Stimulated activated CD4-positive, alpha-beta T cell treated with anti-CD3 and anti-CD28 coated beads, Interleukin-4, amount 100 ng/mL, for 24 hours (primary cell): ENCODE measurements at regions not wholly inside any gene's neighbourhood (a gene's known extent, or its start where the extent isn't known, plus 50 kb on each side); places are given as distances from the start of the nearest gene placed in this dataset.
A peak's percentile ranks its signal among the peaks of the same experiment; 100 is the strongest.

Experiments used
- DNase-seq: peaks from one replicate; pipeline ENCODE4 v3.0.0-alpha.2; 2020

DNA sequence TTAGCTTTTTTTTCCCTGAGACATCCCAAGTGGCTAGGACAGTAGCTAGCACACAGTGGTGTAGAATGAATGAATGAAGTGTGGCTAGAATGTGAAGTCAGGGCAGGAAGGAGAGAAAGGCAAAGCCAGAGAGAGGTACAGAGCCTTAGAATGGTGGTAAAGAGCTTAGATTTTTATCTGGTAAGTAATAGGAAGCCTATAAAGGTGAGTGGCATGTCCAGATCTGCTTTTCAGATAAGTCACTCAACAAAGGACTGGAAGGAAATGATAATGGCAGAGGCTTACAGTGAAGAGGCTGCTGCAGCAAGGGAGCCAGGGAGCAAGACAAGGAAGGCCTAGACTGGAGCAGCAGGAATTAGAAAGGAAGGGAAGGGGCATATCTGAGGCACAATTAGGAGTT, 96.0 kb upstream of the PRDM1 start:
- no peak for DNase-seq

DNA sequence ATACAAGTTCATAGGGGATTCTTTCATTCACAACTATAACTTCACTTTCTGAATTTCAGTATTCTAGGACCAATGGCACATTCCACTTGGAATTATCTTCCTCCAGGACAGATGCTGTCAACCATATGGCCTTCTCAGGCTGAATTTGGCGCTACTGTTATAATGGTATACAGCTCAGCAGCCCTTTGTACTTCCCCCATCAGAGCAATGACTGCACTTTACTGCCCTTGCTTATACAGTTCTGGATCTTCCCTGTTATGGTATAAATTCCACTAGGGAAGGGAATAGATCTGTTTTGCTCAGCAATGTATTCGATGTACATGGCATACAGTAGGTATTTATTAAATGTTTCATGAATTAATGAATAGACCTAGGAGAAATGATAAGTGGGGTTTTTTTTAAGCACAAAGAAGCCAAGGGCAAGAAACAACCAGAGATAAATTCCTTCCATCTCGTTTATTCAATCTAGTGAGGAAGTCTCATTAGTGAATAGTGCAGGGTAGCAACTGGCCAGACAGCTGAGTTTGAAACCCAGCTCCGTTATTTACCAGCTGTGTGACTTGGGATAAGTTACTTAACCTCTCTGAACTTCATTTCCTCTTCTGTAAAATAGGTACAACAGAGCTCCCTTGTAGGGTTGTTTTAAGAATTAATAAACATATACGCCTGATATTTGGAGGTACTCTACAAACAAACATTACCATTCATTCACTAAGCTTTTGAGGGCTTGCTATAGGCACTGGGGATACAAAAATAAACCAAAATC, 97.1 kb upstream of the PRDM1 start:
- DNase-seq: no peak

DNA sequence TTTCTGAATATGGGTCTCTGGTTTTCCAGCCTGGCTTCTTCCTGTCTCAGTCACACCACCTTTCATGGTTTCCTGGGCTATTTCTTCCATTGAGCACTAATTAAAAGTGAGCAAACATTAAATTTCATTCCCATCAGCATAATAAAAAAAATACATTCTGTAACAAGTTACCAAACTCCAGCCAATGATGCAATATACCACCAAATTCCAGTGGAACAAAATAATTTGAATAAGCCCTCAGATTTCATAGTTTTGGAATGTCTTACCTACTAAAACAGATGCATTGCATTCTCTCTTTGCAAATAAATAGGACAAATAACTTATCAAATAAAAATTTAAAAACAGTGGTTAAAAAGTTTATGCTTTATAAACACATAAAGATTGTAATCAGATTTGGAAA, 97.8 kb upstream of the PRDM1 start:
- DNase-seq: no peak

DNA sequence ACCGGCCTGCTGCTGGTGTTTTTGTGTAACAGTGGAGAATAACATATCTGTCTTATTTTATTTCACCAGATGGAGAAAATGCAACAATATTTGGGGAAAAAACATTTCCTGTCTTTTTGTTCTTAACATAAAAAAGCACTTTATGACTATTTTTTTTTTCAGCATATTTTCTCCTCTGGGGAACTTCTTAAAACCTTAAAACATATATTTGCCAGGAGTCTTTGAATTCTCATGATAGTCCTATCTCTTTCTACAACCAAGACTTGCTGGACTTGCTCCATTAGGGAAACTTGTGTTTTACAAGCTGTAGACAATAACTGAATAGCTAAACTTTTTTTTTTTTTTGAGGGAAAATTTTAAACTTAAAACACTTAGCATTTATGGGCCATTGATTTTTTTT, 98.6 kb upstream of the PRDM1 start:
- no peak for DNase-seq

DNA sequence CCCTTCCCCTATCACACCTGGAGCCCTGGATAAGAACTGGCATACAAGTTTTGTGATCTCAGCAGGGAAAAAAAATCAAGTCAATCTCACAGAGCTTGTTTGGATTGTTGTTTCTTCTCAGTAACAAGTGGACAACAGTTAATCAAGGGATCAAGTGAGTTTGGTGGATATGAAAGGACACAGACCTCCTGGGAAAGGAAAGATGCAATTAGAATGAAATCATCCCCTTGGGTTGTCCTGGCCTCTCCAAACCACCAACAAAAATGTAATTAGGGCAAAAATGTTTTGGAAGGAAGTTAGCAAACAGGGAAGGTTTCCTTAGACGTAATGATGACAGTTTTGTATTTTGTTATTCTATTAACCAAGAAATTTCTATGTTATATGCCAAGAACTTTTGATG, 99.1 kb upstream of the PRDM1 start:
- DNase-seq: no peak

DNA sequence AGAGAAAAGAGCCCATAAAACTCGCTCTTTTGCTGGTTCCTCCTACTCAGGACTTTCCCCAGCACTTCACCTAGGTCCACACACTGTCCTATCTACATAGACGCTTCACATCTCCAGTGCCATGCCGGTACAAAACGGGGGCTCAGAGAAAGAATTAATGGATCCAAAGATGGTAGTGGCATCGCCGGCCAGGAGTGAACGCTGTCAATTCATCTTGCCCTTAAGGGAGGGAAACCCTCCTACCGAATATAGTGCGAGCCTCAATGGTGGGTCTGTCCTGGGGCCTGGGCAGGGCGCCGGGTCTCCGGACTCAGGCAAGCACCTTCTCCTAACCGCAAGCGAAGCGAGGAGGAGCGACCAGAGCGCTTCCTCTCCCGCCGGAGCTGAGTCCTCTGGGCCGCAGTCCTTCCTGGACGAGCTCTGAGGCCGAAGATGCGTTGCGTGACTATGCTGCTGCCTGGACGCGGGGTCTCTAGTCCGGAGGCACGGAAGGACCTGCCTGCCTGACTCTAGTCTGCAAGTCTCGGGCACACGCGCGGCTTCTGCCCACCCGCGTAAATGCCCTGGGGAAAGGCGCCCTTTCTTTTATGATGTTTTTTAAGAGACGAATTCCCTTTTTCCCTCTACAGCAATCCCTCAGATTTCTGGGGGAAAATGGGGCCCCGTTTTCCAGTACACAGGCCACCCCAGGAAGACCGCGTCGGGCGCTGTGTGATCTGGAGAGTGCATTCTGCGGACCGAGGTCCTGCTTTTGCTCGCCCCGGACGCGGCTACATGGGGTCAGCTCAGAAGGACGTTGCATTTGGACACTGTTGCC, 100.1 kb upstream of the PRDM1 start:
- no peak for DNase-seq

DNA sequence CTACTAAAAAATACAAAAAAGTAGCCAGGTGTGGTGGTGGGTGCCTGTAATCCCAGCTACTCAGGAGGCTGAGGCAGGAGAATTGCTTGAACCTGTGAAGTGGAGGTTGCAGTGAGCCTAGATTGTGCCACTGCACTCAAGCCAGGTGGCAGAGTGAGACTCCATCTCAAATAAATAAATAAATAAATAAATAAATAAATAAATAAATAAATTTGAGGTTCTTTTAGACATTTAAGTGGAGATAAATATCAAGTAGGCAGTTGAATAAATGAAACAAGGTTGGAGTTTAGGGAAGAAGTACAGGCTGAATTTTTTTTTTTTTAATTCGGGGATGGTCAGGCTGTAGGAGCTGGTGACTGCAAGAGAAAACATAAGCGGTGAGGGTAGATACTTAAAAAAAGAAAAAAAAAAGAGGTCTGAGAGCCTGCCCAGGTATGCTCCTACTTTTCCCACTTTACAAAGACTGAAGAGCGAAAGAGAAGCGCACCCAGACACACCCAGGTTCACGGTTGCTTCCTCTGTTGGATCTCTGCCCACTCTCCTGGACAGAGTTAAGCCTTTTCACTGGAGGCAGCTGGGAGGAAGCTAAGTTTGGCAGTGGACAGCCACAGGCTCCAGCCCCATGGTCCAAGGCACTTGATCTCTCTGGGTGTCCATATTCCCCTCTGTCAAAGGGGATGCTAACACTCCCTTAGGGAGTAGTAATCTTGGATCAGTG, 100.9 kb upstream of the PRDM1 start:
- no peak for DNase-seq

DNA sequence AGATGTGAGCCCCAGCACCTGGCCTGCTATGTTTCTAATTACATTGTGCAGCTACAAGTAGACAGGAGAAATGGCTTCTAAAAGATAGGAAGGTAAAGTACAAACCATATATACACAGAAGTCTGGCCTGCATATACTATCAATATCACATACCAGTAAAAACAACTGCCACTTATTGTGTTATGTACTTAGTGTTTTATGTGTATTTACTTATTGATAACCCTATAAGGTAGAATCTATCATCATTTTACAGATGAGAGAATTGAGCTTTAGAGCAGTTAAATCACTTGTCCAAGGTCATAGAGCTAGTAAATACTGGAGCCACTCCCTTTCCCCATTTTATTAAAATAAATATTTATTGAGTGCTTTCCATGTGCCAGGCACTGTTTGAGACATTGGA, 102.4 kb upstream of the PRDM1 start:
- DNase-seq: no peak

DNA sequence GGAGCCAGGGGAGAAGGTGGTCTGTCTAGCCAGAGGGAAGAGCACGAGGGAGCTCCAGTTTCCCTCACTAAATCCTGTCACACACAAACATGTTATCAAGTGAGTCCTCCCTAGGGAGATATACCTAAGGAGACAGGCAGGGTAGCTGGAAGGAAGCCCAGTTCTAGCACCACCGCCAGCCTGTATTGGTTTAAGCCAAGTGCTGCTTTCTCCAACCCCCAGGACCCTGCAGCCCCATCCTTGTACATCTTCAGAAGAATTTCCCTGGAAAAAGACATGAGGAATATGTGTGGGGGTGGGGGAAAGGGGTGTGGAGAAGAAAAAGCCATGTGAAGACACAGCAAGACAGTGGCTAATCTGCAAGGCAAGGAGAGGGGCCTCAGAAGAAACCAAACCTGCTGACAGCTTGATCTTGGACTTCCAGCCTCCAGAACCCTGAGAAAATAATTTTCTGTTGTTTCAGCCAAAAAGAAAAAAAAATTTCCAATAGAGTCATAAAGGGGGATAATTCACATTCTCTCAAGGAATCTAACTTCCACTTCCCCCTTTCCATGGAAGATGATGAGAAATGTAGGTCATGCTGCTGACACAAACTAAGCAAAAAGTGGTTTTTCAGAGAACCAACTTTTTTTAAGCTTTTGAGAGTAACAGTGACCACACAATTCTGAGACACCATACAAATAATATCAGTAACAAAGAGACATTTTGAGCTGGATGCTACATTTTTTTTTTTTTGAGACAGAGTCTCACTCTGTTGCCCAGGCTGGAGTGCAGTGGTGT, 103.2 kb upstream of the PRDM1 start:
- no peak for DNase-seq

DNA sequence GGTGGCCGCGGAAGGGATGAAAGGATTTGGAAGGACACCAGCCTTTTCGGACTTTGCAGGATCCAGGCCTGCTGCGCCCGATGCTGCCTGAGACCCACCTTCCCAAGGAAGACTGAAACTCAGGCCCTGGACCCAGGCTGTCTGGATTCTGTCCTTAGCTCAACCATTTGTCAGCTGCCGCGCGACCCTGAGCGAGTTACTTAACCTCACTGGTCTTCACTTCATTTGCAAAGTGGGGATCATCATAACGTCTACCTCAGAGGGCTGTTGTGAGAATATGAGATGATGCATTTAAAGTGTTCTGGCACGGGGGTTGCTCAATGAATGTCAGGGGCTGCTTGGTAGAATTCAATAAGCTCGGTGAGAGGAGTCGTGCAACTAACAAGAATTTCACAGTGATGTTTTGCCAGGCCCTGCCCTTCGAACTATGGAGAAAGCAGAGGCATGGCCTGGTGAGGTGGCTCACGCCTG, 104.2 kb upstream of the PRDM1 start:
- no peak for DNase-seq

DNA sequence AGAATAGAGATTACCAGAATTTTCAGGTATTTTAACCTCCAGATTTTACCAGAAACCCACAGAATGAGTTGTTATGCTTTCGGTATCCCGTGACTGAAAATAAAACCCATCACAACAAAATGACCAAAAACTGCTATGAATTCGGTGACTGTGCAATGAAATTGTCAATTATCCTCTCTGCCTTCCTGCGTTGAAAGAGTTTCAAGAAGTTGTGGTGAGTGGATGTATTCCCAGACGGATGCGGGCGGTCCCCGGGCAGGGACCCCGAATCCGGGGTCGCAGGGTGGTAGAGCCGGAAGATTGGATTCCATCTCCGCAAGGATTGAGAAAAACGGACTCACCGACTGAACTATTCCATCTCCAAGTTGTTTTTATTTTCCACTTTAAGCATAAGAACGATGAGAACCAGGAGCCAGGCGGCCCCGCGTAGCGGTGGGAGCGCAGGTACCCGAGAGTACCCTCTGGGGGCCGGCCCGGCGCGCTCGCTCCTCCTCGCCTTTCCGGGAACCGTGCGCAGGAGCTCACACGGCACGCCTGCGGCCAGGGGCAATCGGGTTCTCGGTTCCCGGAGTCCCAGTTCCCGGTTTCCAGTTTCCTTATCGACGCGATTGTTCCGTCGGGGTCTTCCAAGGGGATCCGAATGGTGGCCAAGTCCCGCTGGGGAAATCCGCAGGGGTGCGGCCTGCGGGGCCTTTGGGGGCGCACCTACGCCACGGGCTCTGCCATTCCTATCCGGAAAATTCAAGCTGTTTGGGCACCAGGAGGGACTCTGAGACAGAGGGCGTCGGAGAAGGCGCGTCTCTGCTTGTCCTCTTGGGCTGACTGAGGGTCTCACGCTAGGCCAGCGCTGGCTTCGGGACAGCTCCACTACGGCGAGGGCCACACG, 104.9 kb upstream of the PRDM1 start:
- DNase-seq: peak; percentile 26

DNA sequence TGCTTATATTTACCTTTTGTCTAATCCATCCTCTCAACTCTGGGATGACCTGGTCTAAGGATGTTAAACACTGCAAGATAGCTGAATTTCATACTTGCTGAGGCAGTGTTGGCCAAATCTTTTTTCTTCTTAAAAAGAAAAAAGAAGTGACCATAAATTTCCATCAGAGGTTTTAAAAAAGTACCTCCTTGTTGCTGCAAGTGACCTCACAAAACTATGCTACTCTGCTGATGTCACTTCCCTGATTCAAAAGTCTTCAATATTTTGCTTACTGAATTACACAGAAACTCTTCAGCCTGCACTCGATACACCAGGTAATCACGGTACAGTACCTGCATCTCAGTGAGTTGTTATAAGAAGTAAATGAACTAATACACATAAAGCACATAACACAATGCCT, 107.2 kb upstream of the PRDM1 start:
- no peak for DNase-seq

DNA sequence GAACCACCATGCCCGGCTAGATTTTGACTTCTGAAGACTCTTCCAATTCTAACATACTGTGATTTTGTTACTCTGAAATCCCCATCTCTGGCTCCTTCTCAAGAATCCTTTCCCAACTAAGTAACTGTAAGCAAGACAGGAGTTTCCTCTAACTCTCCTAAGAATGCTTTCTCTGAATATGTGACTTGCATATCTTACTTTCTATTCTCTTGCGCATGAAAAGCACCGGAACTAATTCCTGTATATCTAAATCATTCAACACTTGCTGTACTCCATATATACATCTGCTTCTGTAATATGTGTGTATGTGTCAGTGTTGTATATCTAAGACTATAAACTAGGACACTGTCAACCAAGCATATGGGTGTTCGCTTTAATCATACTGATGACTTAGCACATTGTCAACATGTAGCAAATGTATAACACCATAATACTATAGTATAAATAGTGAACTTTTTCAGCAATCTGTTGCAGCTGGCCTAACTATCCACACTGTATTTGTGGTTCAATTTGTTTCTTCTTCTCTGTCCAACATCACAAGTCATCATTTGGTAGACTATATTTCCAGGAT, 108.1 kb upstream of the PRDM1 start:
- no peak for DNase-seq

DNA sequence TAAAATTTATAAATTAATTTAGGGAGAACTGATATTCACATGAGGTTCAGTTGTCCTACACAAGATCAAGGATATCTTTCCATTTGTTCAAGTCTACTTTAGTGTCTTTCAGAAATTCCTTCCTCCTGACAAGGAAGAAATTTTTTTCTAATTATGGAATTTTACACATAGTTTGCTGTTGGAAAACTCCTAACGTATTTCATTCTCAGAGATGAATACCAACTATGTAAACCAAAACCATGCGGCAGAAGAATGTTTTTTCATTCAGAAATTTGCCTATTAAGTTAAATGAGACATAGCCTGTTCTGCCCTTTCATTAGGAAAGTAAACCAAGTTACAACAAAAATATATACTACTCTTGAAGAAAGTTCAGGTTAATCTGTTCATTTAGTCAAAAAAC, 111.2 kb upstream of the PRDM1 start:
- no peak for DNase-seq

DNA sequence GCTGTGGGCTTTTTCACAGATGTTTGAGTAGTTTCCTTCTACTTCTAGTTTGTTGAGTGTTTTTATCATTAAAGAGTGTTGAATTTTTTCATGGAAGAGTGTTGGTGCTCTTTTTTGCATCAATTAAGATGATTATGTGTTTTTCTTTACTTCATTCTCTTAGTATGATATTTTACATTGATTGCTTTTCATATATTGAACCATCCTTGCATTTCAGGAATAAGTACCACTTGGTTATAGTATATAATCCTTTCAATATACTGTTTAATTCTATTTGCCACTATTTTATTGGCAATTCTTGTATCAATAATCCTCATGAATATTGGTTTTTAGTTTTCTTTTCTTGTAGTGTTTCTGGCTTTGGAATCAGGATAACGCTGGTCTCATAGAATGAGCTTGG, 113.7 kb upstream of the PRDM1 start:
- DNase-seq: no peak

DNA sequence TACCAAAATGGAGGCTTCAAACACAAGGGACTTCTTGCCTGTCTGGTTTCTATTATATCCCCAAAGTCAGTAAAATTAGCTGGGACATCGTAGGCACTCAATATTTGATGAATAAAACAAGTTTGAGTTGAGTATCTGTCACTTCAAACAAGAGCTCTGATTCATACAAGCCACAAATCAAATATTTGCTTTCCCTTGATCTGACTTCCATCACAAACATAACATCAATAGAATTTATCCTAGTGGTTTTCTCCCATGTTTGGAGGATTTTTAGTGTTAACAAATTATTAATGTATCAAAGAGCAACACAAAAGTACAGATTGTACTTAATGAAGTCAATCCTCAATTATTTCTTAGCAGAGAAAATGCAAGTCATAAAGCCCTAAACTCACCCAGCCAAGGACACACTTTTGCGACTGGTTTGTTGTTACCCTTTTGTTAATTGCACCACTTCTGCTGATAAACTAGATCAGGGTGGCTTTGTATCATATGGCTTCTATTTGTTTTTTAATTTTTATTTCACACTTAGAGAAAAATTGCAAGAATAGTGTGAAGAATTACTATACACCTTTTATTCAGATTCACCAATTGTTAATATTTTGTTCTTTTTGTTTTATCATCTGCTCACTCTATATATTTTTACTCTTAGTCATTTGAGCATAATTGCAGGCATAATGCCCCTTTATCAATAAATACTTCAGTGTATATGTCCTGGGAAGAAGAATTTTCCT, 117.4 kb upstream of the PRDM1 start:
- DNase-seq: no peak

DNA sequence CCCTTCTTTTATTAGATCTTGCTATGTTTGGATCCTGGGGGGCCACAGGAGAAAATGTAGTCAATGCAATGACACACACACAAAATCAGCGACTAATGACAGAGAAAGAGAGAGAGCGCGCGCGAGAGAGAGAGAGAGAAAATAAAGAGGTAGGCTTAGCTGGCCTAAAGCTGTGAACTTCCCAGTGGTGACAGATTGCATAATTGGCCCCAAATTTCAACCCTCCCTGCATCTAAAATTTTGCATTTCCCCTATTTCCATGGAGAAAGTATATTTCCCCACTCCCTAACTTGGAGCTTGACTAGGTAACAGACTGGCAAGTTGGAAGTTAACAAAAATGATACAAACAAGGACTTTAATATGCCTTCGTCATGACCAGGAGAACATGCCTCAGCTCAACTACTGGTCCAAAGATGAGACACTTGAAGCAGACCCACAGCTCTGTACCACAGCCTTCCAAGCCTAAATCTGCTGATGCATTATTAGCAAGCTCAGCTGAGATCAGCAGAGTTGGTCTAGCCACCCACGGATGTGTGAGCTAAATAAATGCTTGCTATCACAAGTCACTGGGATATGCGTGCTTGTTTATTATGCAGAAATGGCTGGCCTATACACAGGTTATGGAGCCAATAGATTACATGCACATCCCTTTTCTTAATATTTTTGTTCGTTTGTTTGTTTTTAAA, 118.1 kb upstream of the PRDM1 start:
- DNase-seq: no peak

DNA sequence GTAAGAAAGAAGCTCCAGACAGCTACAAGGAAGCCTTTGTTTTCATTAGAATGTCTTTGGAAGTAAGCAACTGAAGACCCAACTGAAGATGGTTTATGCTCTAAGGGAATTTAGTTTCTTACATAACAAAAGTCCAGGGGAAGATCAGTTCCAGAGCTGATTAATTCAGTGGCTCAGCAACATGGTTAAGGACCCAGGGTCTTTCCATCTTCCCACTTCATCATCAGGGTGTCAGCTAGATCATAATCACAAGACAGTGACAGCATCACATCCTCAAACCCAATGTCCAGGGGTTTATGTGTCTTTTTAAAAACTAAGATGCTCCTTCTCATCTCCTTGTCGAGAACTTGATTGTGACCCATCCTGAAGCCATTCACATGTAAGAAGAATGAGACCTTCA, 119.7 kb upstream of the PRDM1 start:
- DNase-seq: no peak

DNA sequence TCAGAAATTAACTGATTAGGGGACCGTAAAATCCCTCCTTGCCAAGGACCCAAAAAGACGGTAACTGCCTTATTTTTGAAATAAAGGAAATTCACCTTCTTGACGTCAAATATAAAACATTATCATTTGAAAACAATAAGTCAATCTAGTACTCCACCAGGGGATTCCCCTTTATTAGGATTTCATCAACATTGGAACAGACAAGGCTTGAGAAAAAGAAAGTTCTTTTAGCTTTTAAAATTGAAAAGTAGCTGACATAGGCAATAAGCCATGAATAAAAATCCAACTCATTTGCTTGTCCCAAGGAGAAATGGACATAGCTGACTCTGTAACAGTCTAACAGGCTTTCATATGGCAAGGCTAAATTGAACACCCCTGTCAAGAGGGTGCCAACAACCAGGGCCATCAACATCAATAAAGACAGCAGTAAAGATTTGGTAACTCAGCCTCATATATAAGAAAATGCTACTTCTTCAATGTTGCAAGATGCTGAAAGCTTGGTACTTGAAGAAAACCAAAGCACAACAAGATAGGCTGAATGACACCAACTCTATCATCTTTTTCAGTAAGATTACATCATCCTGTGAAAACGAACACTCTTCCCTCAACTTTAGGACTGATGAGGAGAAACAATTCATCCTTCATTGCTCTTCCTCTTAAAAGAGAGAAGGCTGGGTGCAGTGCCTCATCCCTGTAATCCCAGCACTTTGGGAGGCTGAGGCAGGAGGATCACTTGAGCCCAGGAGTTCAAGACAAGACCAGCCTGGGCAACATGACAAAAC, 121.0 kb upstream of the PRDM1 start:
- no peak for DNase-seq
